Tibial nerve (tissue), 4 donors: ENCODE measurements at regions not wholly inside any gene's neighbourhood (a gene's known extent, or its start where the extent isn't known, plus 50 kb on each side); places are given as distances from the start of the nearest gene placed in this dataset.

Experiments
- EP300 ChIP-seq, 2 donors: sonication (generic); formaldehyde crosslinking; IDR thresholded peaks; one replicate each; pipeline ENCODE4 v1.6.1; 2017; ENCODE audit warnings: antibody characterized with exemption in 2 of 2, mild to moderate bottlenecking in 1 of 2
- POLR2A ChIP-seq, 2 donors: fragments of 450-650 bp; IDR thresholded peaks; one replicate each; pipeline ENCODE4 v1.6.1; 2017; ENCODE audit warnings: antibody characterized with exemption in 2 of 2, mild to moderate bottlenecking in 2 of 2, moderate library complexity in 2 of 2
- TF ChIP-seq, protein P1 (sequence below), 5 experiments: fragments of 200-600 bp in 3 of 5; fragments of 450-650 bp in 2 of 5; sonication (generic) in 3 of 5; IDR thresholded peaks; one replicate each; pipeline ENCODE4 v1.5.1; 2016 to 2019; ENCODE audit warnings: antibody characterized with exemption in 5 of 5, mild to moderate bottlenecking in 3 of 5, moderate library complexity in 2 of 5

GRCh38 chr6:134821397-134821796 is 128.5 kb downstream of the ALDH8A1 start:
- TF ChIP-seq POLR2A (IDR thresholded peaks at IDR 0.05) (no peak), EP300 (IDR thresholded peaks at IDR 0.05) (no peak)
- TF ChIP-seq, protein P1, sequence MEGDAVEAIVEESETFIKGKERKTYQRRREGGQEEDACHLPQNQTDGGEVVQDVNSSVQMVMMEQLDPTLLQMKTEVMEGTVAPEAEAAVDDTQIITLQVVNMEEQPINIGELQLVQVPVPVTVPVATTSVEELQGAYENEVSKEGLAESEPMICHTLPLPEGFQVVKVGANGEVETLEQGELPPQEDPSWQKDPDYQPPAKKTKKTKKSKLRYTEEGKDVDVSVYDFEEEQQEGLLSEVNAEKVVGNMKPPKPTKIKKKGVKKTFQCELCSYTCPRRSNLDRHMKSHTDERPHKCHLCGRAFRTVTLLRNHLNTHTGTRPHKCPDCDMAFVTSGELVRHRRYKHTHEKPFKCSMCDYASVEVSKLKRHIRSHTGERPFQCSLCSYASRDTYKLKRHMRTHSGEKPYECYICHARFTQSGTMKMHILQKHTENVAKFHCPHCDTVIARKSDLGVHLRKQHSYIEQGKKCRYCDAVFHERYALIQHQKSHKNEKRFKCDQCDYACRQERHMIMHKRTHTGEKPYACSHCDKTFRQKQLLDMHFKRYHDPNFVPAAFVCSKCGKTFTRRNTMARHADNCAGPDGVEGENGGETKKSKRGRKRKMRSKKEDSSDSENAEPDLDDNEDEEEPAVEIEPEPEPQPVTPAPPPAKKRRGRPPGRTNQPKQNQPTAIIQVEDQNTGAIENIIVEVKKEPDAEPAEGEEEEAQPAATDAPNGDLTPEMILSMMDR (IDR thresholded peaks at IDR 0.05), result no peak
